Stimulated activated naive CD8-positive, alpha-beta T cell treated with anti-CD3 and anti-CD28 coated beads, Interleukin-15, Interleukin-2, amounts not matched to agents 100 ng/mL and 50 ng/mL, for 24 hours (primary cell): ENCODE measurements at regions not wholly inside any gene's neighbourhood (a gene's known extent, or its start where the extent isn't known, plus 50 kb on each side); places are given as distances from the start of the nearest gene placed in this dataset.

Experiments
- H3K27ac Mint-ChIP-seq: one replicate; pipeline ENCODE4 v1.8.0; 2021; ENCODE audit warnings: mild to moderate bottlenecking, mixed read lengths
- H3K27me3 Mint-ChIP-seq: one replicate; pipeline ENCODE4 v1.8.0; 2021; ENCODE audit warnings: mixed read lengths
- H3K36me3 Mint-ChIP-seq: one replicate; pipeline ENCODE4 v1.8.0; 2021; ENCODE audit warnings: low read depth, mixed read lengths
- H3K4me1 Mint-ChIP-seq: one replicate; pipeline ENCODE4 v1.8.0; 2021; ENCODE audit warnings: low read depth, mixed read lengths
- H3K4me3 Mint-ChIP-seq: one replicate; pipeline ENCODE4 v1.8.0; 2021; ENCODE audit warnings: mild to moderate bottlenecking, mixed read lengths
- H3K9me3 Mint-ChIP-seq: one replicate; pipeline ENCODE4 v1.8.0; 2021; ENCODE audit warnings: mixed read lengths

DNA sequence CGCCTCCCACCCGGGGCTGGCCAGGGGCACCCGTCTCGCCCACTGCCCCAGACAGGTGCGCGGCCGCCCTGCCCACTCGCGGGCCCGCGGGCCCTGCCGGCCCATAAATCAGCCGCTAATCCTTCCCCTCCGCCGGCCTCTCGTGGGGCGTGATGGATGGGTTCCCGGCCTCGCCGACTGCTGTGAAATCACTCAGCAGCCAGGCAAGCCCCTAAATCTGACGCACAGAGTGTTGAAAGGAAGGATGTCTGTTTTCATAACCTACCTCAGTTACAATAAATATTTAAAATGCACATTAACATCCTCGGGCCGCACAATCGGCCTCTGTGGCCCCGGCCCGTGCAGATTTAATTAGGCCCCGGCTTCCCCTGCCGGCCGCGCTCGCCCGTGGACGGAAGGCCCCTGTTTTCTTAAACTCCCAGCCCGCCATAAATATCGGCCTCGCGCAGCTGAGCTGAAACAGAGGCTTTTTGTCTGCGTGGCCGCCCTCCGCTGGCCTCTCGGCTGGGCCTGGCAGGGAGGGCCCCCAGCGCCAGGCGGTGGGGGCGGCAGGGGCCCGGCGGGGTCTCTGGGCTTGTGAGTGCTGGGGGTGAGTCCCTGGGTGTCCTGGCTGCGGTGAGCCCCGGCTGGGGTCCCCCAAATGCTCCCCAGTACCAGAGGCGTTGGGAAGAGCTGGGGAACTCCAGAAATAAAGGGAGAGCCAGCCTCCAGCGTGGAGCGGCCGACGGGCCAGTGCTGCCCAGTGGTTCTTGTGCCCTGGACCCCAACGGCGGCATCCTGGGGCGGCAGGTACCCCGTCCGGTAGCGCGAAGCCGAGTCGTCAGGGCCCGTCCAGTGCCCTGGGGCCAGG is 90.7 kb downstream of the UNCX start:
- Mint-ChIP-seq H3K27ac (no peak overlapping the region), H3K9me3 (no peaks in the 10 kb centered on the region), H3K4me3 (no peak overlapping the region), H3K4me1 (no peaks in the 10 kb centered on the region), H3K36me3 (no peaks in the 10 kb centered on the region), H3K27me3 (peaks cover 6% of the 10 kb centered on the region)

DNA sequence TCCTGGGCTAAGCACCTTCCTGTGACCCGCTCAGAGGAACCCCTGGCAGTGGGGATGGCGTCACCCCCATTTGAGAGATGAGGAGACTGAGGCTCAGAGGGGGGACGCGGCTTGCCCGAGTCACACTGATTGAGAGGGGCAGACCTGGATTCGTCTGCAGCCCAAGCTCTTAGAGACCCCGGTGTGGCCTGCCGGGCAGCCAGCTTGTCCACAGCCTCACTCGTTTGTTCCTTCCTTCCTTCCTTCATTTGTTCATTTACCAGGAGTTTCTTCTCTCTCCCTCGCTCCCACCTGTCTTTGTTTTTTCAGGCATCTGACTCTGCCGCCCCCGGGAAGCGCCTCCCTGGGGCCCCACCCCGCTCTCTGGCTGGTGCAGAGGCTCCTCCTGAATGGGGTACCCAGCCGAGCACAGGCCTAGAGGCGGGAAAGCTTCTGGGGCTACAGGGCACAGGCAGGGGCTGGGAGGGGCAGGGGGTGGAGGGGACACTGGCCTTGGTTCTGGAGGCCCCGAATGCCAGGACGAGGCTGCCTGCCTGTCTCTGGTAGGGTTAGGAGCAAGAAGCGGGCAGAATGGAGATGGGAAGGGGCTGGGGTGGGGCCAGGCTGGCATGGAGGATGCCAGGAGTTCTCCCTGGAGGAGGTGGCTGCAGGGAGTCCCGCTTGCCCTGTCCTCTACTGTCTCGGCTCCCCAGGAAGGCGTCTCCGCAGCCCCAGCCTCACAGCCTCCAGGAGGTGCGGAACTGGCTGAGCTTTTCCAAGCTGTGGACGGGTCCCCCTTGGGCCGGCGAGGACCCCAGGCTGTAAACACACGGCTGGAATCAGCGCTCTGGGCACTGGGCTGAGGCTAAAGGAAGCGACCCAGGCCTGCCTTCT is 91.6 kb downstream of the UNCX start:
- H3K27ac Mint-ChIP-seq, result no peak overlapping the region
- H3K9me3 Mint-ChIP-seq, result no peaks in the 10 kb centered on the region
- no peaks in the 10 kb centered on the region for H3K4me1 Mint-ChIP-seq
- H3K36me3 Mint-ChIP-seq, result no peaks in the 10 kb centered on the region
- peaks cover 6% of the 10 kb centered on the region for H3K27me3 Mint-ChIP-seq
- H3K4me3 Mint-ChIP-seq, result no peak overlapping the region

DNA sequence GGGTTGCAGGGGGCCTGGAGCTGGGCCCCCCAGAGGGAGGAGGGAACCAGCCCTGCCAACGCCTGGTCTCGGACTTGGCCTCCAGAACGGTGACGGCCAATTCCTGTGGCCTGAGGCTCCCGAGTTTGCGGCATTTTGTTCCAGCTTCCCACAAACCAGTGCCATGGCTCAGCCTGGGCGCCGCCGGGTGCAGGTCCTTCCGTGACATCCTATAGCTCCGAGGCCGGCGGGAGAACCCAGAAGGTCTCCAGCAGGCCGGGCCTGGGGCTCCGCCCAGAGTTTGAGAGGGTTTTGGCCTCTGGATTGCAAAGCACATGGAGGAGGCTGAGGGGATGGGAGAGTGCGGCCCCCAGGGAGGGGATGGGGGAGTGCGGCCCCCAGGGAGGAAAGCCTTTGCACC is 92.6 kb downstream of the UNCX start:
- Mint-ChIP-seq H3K27me3 (peaks cover 6% of the 10 kb centered on the region), H3K36me3 (no peaks in the 10 kb centered on the region), H3K9me3 (no peaks in the 10 kb centered on the region)

DNA sequence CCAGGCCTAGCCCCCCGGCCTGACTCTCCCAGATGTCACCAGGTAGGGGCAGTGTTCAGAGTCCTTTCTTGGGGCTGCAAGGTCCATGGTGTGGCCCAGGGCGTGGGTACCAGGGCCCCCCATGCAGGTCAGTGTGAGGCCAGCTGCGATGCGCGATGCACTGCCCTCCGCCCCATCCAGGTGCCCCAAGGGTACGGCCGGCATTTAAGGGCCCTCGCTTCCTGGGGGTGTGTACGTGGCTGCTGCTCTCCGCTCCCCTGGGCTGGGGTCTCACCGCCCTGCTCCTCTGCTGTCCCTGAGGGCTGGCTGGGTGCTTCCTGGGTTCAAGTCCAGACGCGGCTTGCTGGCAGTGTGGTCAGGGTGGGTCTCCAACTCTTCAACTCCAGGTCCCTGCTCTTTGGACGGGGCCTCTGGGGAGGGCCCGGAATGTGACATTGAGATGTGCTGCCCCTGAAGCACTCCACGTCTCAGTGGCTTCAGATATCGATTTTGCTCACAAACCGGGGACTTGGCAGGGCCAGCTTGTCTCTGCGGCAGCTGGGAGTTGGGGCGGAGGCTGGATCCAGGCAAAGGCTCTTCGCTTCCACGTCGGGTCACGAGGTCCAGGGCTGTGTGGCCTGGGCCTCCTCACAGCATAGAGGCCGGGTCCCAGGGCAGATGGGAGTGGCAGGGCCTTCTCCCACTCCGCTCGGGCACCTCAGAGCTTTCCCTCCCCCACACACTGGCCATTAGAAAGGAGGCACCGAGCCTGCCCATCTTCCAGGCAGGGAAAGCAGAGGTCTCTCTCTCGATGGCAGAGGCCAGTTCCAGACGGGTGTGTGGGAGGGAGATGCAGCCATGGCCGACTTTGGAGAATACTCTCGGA is 93.2 kb downstream of the UNCX start:
- peaks cover 6% of the 10 kb centered on the region for H3K27me3 Mint-ChIP-seq
- H3K9me3 Mint-ChIP-seq, result no peaks in the 10 kb centered on the region
- no peaks in the 10 kb centered on the region for H3K36me3 Mint-ChIP-seq
- no peak overlapping the region for H3K4me3 Mint-ChIP-seq
- no peak overlapping the region for H3K27ac Mint-ChIP-seq
- no peaks in the 10 kb centered on the region for H3K4me1 Mint-ChIP-seq

More for the DNA sequence above, 92.6 kb downstream of the UNCX start:
- H3K4me3 Mint-ChIP-seq, result no peak overlapping the region
- H3K4me1 Mint-ChIP-seq, result no peaks in the 10 kb centered on the region
- no peak overlapping the region for H3K27ac Mint-ChIP-seq

DNA sequence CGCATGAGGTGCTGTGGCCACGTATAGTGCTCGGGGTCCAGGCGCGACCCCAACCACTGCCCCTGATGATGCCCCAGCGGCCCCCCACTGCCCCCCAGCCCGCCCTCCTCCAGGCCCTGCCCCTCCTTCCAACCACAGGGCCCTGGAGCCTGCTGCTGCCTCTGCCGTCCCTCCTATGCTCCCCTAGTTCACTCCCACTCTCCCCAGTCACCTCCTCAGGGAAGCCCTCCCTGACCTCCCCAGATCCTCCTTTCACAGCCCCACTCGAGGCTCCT is 93.8 kb downstream of the UNCX start:
- no peak overlapping the region for H3K4me3 Mint-ChIP-seq
- no peaks in the 10 kb centered on the region for H3K4me1 Mint-ChIP-seq
- no peaks in the 10 kb centered on the region for H3K9me3 Mint-ChIP-seq
- H3K27me3 Mint-ChIP-seq, result peaks cover 6% of the 10 kb centered on the region
- H3K27ac Mint-ChIP-seq, result no peak overlapping the region
- no peaks in the 10 kb centered on the region for H3K36me3 Mint-ChIP-seq

DNA sequence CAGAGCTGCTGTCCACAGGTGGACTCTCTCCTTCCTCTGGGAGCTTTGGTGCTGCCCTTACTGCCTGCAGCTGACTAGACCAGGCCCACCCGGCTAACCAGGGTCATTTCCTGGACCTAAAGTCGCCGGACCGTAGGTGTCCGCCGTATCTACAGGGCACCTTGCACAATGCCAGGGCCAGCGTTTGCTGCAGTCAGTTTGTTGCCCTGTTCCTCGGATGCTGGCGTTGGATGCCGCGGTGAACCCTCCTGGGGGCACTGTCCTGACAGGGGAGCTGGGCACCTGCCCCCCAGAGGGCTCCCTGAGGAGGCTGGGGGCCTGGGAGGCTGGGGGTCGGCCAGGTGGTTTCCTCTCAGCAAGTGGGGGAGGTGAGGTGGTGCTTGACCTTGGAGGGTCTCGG is 96.6 kb downstream of the UNCX start:
- Mint-ChIP-seq H3K9me3 (no peaks in the 10 kb centered on the region), H3K36me3 (no peaks in the 10 kb centered on the region), H3K4me3 (no peak overlapping the region), H3K4me1 (no peaks in the 10 kb centered on the region), H3K27ac (no peak overlapping the region), H3K27me3 (peaks cover 6% of the 10 kb centered on the region)

DNA sequence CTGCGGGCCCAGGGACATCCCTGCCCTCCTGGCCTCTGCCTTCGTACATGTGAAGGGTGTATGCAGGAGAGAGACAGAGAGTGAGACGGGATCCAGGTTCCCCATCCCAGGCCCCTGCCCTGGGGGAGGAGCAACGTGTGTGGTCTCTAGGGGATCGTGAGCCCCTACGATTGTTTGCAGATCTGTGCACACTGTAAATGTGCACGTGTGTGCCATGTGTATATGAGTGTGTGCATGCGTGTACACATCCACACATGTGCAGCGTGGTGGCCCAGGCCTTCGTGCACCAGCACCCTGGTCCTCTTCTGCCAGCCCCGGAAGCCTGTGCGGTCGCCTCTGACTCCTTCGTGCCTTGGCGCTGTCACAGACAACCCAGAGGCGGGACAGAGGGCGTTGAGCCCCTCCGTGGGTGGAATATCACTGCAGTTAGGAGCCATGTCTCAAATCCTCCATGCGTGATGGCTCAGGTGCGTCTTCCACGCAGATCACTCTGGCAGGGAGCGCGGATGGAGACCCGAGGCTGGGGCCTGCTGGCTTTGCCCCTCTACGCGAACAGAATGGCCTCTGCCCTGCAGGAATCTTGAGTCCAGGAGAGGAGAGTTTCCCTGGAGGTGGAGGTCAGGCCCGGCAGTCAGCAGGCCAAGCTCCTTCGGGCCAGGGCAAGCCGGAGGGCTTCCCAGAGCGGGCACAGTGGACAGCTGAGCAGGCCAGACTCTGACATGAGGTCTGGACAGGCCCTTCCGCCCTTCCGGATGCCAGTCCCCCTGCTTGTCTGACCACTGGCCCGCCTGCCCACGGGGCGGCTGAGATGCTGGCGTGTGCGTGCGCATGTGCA is 97.5 kb downstream of the UNCX start:
- Mint-ChIP-seq H3K4me3 (no peak overlapping the region), H3K4me1 (no peaks in the 10 kb centered on the region), H3K27me3 (peaks cover 15% of the 10 kb centered on the region), H3K27ac (no peak overlapping the region), H3K9me3 (no peaks in the 10 kb centered on the region), H3K36me3 (no peaks in the 10 kb centered on the region)

DNA sequence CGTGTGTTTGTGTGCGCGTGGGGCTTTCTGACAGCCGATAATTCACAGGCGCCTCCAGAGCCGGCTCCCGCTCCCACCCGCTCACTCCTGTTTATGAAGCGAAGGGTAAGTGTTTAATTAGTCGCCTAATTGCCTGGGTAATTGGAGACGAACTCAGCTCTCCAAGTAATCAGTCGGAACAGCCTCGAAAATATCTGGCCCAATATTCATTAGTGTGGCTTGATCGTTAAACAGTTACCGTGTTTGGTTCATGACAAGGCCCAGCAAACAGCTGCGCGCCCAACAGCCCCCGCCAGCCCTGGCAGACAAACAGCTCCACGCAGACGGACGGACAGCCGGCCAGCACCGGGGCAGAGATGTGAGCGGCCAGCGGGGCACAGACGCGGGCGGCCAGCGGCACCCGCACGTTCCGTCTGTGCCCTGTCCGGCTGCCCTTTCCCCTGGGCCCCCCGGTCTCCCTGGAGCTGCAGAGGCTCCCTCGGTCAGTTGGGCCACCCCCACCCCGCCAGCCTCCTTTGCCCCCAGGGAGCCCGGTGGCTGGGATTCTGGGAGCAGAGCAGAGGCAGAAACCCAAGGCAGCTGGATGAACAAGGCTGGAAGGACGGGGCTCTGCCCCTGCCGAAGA is 98.2 kb downstream of the UNCX start:
- Mint-ChIP-seq H3K4me3 (no peak overlapping the region), H3K27ac (no peak overlapping the region), H3K4me1 (no peaks in the 10 kb centered on the region), H3K27me3 (peaks cover 15% of the 10 kb centered on the region), H3K36me3 (no peaks in the 10 kb centered on the region), H3K9me3 (no peaks in the 10 kb centered on the region)

DNA sequence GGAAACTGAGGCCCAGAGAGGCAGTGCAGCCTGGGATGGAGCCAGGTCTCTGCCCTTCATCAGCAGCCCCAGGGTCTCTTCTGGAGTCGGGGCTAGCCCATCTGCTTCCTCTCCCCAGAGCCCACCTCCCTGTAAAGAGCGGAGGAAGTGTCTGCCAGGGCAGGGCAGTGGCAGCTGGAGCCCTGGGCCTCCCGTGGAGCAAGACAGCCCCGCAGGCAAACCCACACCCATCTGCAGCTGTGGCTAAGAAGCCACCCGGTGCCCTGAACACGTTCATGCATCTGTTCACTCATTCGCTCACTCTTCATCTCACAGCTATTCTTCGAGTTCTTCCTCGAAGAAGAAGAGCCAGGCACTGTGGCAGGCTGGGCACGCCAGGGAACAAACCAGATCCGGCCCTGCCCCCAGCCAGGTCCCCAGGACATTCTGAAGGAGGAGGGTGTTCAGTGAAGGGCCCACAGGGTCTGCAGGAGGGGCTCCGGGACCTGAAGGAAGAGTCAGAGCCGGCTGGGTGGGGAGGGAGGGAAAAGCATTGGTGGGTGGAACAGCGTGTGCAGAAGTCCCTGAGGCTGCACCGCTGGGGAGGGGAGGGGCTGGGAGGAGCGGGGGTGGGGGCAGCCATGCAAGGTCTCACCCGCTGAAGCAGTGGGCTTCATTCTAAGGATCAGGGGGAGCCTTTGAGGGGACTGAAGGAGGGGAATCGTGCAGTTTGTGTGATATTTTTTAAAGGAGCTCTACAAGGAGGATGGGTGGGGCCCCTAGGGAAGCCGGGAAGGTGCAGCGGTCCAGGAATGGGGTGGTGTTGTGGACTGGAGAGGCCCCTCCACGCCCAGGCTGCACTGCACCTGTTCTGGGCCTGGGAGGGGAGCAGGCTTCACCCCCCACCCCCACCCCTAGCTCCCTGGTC is 99.1 kb downstream of the UNCX start:
- Mint-ChIP-seq H3K4me1 (no peaks in the 10 kb centered on the region), H3K27me3 (peaks cover 22% of the 10 kb centered on the region), H3K36me3 (no peaks in the 10 kb centered on the region), H3K4me3 (no peak overlapping the region), H3K9me3 (peaks cover 7% of the 10 kb centered on the region), H3K27ac (no peak overlapping the region)

DNA sequence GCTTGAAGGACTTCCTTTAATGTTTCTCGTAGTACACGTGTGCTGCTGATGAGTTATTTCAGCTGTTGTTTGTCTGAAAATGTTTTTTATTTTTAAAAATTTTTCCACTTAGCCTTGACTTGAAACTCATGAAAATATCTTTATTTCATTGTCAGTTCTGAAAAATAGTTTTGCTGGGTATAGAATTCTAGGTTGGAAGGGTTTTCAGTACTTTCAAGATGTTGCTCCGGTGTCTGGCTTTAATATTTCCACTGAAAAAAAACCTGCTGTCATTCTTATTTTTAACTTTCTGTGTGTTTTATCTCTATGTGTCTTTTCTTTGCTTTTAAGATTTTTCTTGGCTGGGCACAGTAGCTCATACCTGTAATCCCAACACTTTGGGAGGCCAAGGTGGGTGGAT is 103.8 kb downstream of the UNCX start:
- no peaks in the 10 kb centered on the region for H3K36me3 Mint-ChIP-seq
- no peak overlapping the region for H3K27ac Mint-ChIP-seq
- H3K4me3 Mint-ChIP-seq, result no peak overlapping the region
- no peaks in the 10 kb centered on the region for H3K4me1 Mint-ChIP-seq
- H3K27me3 Mint-ChIP-seq, result peaks cover 39% of the 10 kb centered on the region
- peaks cover 22% of the 10 kb centered on the region for H3K9me3 Mint-ChIP-seq

DNA sequence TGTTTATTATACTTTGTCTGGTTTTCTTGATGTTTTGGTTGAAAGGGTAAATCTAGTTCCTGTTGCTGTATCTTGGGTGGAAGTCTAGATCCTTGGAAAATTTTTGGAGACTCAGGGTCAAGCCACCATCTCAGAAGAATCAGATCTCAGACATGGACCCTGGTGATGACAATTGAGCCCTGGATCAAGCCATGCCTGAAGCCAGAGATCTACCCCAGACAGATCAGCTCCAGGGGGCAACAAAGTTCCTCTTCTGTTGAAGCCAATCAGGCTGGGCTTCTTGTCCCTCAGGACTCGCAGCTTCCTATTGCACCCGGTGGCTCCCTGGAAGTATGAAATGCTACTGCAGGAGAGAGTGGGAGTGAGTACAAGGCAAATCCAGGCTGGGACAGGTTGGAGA is 106.9 kb downstream of the UNCX start:
- Mint-ChIP-seq H3K4me3 (no peak overlapping the region), H3K27me3 (peaks cover 33% of the 10 kb centered on the region), H3K4me1 (no peaks in the 10 kb centered on the region), H3K9me3 (peaks cover 22% of the 10 kb centered on the region), H3K36me3 (no peaks in the 10 kb centered on the region), H3K27ac (no peak overlapping the region)

DNA sequence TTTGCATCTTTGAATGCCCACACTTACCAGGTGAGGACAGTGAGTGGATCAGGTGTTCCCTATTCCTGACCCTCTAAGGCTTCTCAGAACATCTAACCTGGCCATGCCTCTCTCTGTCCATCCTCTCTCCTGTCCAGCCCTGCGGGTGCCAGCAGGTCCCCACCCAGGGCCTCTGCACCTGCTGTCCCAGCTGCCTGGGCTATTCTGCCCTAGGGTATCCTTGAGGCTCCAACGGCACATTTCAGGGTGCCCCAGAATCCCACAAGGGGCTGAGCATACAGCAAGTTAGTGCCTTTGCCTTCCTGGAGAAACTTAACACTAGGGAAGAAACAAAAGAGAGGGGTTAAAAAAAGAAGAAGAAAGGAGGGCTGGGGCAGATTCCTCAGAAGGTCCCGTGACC is 107.4 kb downstream of the UNCX start:
- H3K4me3 Mint-ChIP-seq, result no peak overlapping the region
- peaks cover 29% of the 10 kb centered on the region for H3K27me3 Mint-ChIP-seq
- H3K27ac Mint-ChIP-seq, result no peak overlapping the region
- H3K9me3 Mint-ChIP-seq, result peaks cover 22% of the 10 kb centered on the region
- H3K4me1 Mint-ChIP-seq, result no peaks in the 10 kb centered on the region
- H3K36me3 Mint-ChIP-seq, result no peaks in the 10 kb centered on the region
